ENCODE measurements at regions not wholly inside any gene's neighbourhood (a gene's known extent, or its start where the extent isn't known, plus 50 kb on each side); places are given as distances from the start of the nearest gene placed in this dataset.

DNA sequence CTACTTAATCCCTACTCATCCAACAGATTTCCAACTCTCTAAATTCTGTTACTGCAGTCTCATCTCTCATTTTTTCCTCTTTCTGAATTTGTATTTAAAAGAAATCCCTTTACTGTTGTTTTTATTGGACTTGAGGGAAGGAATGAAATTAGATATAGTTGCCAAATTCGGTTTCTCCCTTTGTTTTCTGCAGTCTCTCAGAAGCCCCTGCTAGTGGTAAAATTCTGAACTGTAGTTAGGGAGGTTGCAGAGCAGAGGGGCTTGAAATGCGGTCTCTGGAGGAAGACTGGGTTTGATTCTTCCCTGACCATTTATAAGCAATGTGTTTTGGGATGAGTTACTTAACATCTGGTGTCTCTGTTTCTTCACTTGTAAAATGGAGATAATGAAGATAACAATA is 106.3 kb upstream of the TBX18 start:
- H3K4me3 Mint-ChIP-seq (ENCODE audit: unreplicated experiment): no peak overlapping the region
- peaks cover 19% of the 10 kb centered on the region for H3K4me1 Mint-ChIP-seq (ENCODE audit: low read depth, unreplicated experiment)
- no peaks in the 10 kb centered on the region for H3K27me3 ChIP-seq (ENCODE audit: insufficient read depth, low read length)
- H3K9ac ChIP-seq (ENCODE audit: low read length): no peak overlapping the region
- H3K4me3 ChIP-seq (ENCODE audit: insufficient read depth, low read depth, low read length): no peak overlapping the region
- H3K27ac ChIP-seq (ENCODE audit: low read depth, low read length): no peak overlapping the region
- H3K36me3 ChIP-seq (ENCODE audit: insufficient read depth, low read length): no peaks in the 10 kb centered on the region
- DNase-seq (ENCODE audit: low read depth) (no peak), FAIRE-seq (no peak)
- no peak overlapping the region for H3K4me2 ChIP-seq (ENCODE audit: low read length)
- H3K27me3 Mint-ChIP-seq (ENCODE audit: low read depth, unreplicated experiment): peaks cover 2% of the 10 kb centered on the region
- H3K9me3 ChIP-seq (ENCODE audit: insufficient read depth, low read depth, low read length): no peaks in the 10 kb centered on the region
- no peaks in the 10 kb centered on the region for H3K4me1 ChIP-seq (ENCODE audit: insufficient read depth, low read length)
- no peak overlapping the region for H2AFZ ChIP-seq (ENCODE audit: low read depth, low read length)
- no peaks in the 10 kb centered on the region for H3K9me3 Mint-ChIP-seq (ENCODE audit: unreplicated experiment)
- H3K27ac Mint-ChIP-seq (ENCODE audit: unreplicated experiment): no peak overlapping the region
- H3K36me3 Mint-ChIP-seq (ENCODE audit: low read depth, unreplicated experiment): no peaks in the 10 kb centered on the region
- no peaks in the 10 kb centered on the region for H4K20me1 ChIP-seq (ENCODE audit: insufficient read depth, low read length)
- no peaks in the 10 kb centered on the region for H3K79me2 ChIP-seq (ENCODE audit: insufficient read depth, low read length)
- TF ChIP-seq, protein P1, sequence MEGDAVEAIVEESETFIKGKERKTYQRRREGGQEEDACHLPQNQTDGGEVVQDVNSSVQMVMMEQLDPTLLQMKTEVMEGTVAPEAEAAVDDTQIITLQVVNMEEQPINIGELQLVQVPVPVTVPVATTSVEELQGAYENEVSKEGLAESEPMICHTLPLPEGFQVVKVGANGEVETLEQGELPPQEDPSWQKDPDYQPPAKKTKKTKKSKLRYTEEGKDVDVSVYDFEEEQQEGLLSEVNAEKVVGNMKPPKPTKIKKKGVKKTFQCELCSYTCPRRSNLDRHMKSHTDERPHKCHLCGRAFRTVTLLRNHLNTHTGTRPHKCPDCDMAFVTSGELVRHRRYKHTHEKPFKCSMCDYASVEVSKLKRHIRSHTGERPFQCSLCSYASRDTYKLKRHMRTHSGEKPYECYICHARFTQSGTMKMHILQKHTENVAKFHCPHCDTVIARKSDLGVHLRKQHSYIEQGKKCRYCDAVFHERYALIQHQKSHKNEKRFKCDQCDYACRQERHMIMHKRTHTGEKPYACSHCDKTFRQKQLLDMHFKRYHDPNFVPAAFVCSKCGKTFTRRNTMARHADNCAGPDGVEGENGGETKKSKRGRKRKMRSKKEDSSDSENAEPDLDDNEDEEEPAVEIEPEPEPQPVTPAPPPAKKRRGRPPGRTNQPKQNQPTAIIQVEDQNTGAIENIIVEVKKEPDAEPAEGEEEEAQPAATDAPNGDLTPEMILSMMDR (IDR thresholded peaks at IDR 0.05; ENCODE audit: insufficient read depth, low read depth, low read length): no peak
- TF ChIP-seq EZH2 (IDR thresholded peaks at IDR 0.05; ENCODE audit: insufficient read depth, low read length): no peak

DNA sequence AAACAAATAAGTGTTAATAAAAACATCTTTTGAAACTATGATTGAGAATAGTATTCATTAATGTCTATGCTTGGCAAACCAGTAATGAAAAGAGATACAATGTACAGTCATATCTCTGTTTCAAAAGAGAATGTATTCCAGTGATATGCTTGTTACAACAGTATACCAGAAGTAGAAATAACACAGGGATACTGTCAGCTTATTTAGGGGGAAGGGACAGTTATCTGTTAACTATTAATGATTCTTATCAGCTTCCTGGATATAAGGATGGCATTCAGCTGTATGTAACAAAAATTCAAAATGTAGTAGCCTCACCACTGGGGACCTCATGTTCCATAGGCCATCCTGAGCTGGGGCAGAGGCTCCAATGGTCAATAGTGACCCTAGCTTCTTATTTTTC is 103.8 kb upstream of the TBX18 start:
- Histone ChIP-seq H3K4me2 (ENCODE audit: low read length) (no peak overlapping the region), H3K4me3 (ENCODE audit: insufficient read depth, low read depth, low read length) (no peak overlapping the region), H3K36me3 (ENCODE audit: insufficient read depth, low read length) (no peaks in the 10 kb centered on the region), H3K27ac (ENCODE audit: low read depth, low read length) (no peak overlapping the region), H3K4me1 (ENCODE audit: insufficient read depth, low read length) (no peaks in the 10 kb centered on the region), H3K9me3 (ENCODE audit: insufficient read depth, low read depth, low read length) (no peaks in the 10 kb centered on the region), H3K79me2 (ENCODE audit: insufficient read depth, low read length) (no peaks in the 10 kb centered on the region), H4K20me1 (ENCODE audit: insufficient read depth, low read length) (no peaks in the 10 kb centered on the region), H2AFZ (ENCODE audit: low read depth, low read length) (no peak overlapping the region), H3K27me3 (ENCODE audit: insufficient read depth, low read length) (no peaks in the 10 kb centered on the region), H3K9ac (ENCODE audit: low read length) (no peak overlapping the region)
- Mint-ChIP-seq H3K27me3 (ENCODE audit: low read depth, unreplicated experiment) (peaks cover 2% of the 10 kb centered on the region), H3K4me1 (ENCODE audit: low read depth, unreplicated experiment) (peaks cover 17% of the 10 kb centered on the region), H3K4me3 (ENCODE audit: unreplicated experiment) (no peak overlapping the region), H3K27ac (ENCODE audit: unreplicated experiment) (peak overlapping the region; percentile 2), H3K36me3 (ENCODE audit: low read depth, unreplicated experiment) (no peaks in the 10 kb centered on the region), H3K9me3 (ENCODE audit: unreplicated experiment) (no peaks in the 10 kb centered on the region)
- DNase-seq (ENCODE audit: low read depth) (no peak), FAIRE-seq (no peak)
- no peak for TF ChIP-seq EZH2 (IDR thresholded peaks at IDR 0.05; ENCODE audit: insufficient read depth, low read length)
- TF ChIP-seq, protein P1 (IDR thresholded peaks at IDR 0.05; ENCODE audit: insufficient read depth, low read depth, low read length): no peak

DNA sequence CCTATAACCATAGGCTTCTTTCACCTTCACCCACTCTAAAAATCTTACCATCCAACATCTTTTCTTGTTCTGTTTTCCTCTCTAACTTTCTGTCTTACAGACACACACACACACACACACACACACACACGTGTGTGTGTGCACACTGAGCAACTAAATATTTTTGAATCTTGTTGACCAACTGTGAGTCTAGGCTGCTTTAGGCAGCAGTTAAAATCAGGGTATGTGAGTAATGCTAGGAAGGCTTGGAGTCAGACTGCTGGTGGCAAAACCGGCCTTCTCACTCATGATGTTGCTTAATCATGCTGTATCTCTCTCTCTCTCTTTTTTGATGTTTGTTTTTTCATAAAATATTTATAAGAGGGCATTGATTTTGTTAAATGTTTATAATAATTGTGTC is 103.1 kb upstream of the TBX18 start:
- Mint-ChIP-seq H3K4me1 (ENCODE audit: low read depth, unreplicated experiment) (peaks cover 15% of the 10 kb centered on the region), H3K9me3 (ENCODE audit: unreplicated experiment) (no peaks in the 10 kb centered on the region), H3K27me3 (ENCODE audit: low read depth, unreplicated experiment) (peaks cover 2% of the 10 kb centered on the region), H3K36me3 (ENCODE audit: low read depth, unreplicated experiment) (no peaks in the 10 kb centered on the region), H3K27ac (ENCODE audit: unreplicated experiment) (peak overlapping the region; percentile 2), H3K4me3 (ENCODE audit: unreplicated experiment) (no peak overlapping the region)
- no peak for DNase-seq (ENCODE audit: low read depth)
- Histone ChIP-seq H3K9ac (ENCODE audit: low read length) (no peak overlapping the region), H3K27ac (ENCODE audit: low read depth, low read length) (no peak overlapping the region), H3K36me3 (ENCODE audit: insufficient read depth, low read length) (no peaks in the 10 kb centered on the region), H3K4me3 (ENCODE audit: insufficient read depth, low read depth, low read length) (no peak overlapping the region), H3K27me3 (ENCODE audit: insufficient read depth, low read length) (no peaks in the 10 kb centered on the region), H3K4me1 (ENCODE audit: insufficient read depth, low read length) (no peaks in the 10 kb centered on the region), H3K4me2 (ENCODE audit: low read length) (no peak overlapping the region), H3K79me2 (ENCODE audit: insufficient read depth, low read length) (no peaks in the 10 kb centered on the region), H4K20me1 (ENCODE audit: insufficient read depth, low read length) (no peaks in the 10 kb centered on the region), H3K9me3 (ENCODE audit: insufficient read depth, low read depth, low read length) (no peaks in the 10 kb centered on the region), H2AFZ (ENCODE audit: low read depth, low read length) (no peak overlapping the region)
- TF ChIP-seq, protein P1 (IDR thresholded peaks at IDR 0.05; ENCODE audit: insufficient read depth, low read depth, low read length): no peak
- no peak for TF ChIP-seq EZH2 (IDR thresholded peaks at IDR 0.05; ENCODE audit: insufficient read depth, low read length)
- no peak for FAIRE-seq
